Mucosa of rectum (tissue), 2 donors: ENCODE measurements at regions not wholly inside any gene's neighbourhood (a gene's known extent, or its start where the extent isn't known, plus 50 kb on each side); places are given as distances from the start of the nearest gene placed in this dataset.

Experiments
- H3K27ac ChIP-seq, 2 donors: one replicate each; pipeline ENCODE4 v1.7.0; 2013; ENCODE audit warnings: inconsistent platforms in 2 of 2, low read depth in 2 of 2, low read length in 2 of 2
- H3K27me3 ChIP-seq, 2 donors: one replicate each; pipeline ENCODE4 v1.7.0; 2013; ENCODE audit warnings: low read length in 2 of 2; ENCODE audit not compliant: control insufficient read depth in 2 of 2, insufficient read depth in 2 of 2
- H3K36me3 ChIP-seq, 2 donors: one replicate each; pipeline ENCODE4 v1.7.0; 2013; ENCODE audit warnings: low read length in 2 of 2; ENCODE audit not compliant: control insufficient read depth in 2 of 2, insufficient read depth in 2 of 2
- H3K4me1 ChIP-seq, 2 donors: one replicate each; pipeline ENCODE4 v1.7.0; 2013; ENCODE audit warnings: low read length in 2 of 2, mild to moderate bottlenecking in 1 of 2; ENCODE audit not compliant: control insufficient read depth in 2 of 2, insufficient read depth in 2 of 2
- H3K4me3 ChIP-seq, 2 donors: one replicate each; pipeline ENCODE4 v1.7.0; 2013; ENCODE audit warnings: low read length in 2 of 2
- H3K9ac ChIP-seq, 2 donors: one replicate each; pipeline ENCODE4 v1.7.0; 2013; ENCODE audit warnings: low read length in 2 of 2, low read depth in 1 of 2, mild to moderate bottlenecking in 1 of 2
- H3K9me3 ChIP-seq, 2 donors: one replicate each; pipeline ENCODE4 v1.7.0; 2013; ENCODE audit warnings: low read length in 2 of 2; ENCODE audit not compliant: control insufficient read depth in 2 of 2
- donor health status: healthy.
- donor health status: Normal muscosa, but diverticular disease.

DNA sequence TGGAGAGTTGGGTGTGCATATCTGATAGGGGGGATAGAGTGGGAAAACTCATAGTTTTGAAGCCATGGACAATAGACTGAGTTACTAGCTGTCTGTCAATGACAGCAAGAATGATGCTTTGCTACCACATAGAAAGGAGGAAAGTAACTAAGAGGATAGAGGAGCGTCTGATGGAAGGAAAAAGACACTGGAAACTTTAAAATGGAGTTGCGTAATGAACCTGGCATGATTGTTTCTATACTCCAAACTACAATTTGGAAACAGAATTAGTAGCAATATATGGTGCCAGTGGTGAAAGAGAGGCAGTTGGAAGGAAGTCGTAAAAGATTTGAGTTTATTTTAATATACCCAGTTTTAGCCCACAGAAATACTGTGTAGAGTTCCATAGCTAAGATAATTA is 163.6 kb downstream of the TUSC7 start:
- Histone ChIP-seq H3K4me1 (no peaks in the 10 kb centered on the region), H3K4me3 (no peak overlapping the region), H3K9me3 (no peaks in the 10 kb centered on the region), H3K36me3 (no peaks in the 10 kb centered on the region), H3K27ac (no peak overlapping the region), H3K9ac (no peak overlapping the region), H3K27me3 (no peaks in the 10 kb centered on the region)

DNA sequence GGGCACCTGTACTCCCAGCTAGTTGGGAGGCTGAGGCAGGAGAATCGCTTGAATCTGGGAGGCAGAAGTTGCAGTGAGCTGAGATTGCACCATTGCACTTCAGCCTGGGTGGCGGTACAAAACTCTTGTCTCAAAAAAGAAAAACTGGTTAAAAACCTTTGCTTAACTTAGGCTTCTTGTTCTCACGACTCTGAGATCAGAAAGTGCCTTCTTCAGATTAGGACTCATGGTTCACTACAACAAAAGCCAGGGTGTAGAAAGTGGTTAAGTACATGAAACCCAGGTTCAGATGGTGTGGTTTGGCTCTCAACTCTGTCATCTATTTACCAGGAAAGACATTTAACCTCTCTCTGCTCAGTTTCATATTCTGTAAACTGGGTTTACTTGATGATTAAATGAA is 168.4 kb downstream of the TUSC7 start:
- no peak overlapping the region for H3K9ac ChIP-seq
- H3K9me3 ChIP-seq: no peaks in the 10 kb centered on the region
- H3K27me3 ChIP-seq: no peaks in the 10 kb centered on the region
- no peak overlapping the region for H3K27ac ChIP-seq
- no peak overlapping the region for H3K4me3 ChIP-seq
- H3K36me3 ChIP-seq: no peaks in the 10 kb centered on the region
- no peaks in the 10 kb centered on the region for H3K4me1 ChIP-seq

- Histone ChIP-seq H3K27me3 (no peaks in the 10 kb centered on the region), H3K9me3 (no peaks in the 10 kb centered on the region), H3K4me3 (no peak overlapping the region), H3K36me3 (no peaks in the 10 kb centered on the region), H3K9ac (no peak overlapping the region), H3K27ac (no peak overlapping the region), H3K4me1 (no peaks in the 10 kb centered on the region)
These were observed 176.8 kb downstream of the TUSC7 start for GRCh38 chr3:116886202-116886893.

GRCh38 chr3:116896116-116896515 is 186.5 kb downstream of the TUSC7 start:
- Histone ChIP-seq H3K4me3 (no peak overlapping the region), H3K9me3 (no peaks in the 10 kb centered on the region), H3K27ac (no peak overlapping the region), H3K9ac (no peak overlapping the region), H3K27me3 (no peaks in the 10 kb centered on the region), H3K4me1 (no peaks in the 10 kb centered on the region), H3K36me3 (no peaks in the 10 kb centered on the region)

DNA sequence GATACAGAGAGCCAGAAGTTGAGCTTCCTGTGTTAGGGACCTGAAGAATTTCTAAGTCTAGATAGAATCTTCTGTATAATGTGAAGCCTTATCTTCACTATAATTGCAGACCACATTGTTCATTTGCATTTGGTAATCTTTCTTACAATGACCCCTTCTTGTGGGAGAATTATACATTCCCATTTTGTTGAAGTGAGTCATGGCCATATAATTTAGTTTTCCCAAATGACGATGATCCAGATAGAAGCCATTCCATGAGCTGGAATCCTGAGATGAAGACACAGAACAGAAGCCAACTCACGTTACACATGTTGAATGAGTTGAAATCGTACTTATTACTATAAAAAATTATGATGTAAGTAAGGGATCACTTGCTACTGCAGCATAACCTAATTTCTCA is 187.8 kb downstream of the TUSC7 start:
- no peaks in the 10 kb centered on the region for H3K9me3 ChIP-seq
- no peak overlapping the region for H3K27ac ChIP-seq
- no peaks in the 10 kb centered on the region for H3K36me3 ChIP-seq
- H3K4me3 ChIP-seq: no peak overlapping the region
- H3K9ac ChIP-seq: no peak overlapping the region
- H3K4me1 ChIP-seq: no peaks in the 10 kb centered on the region
- H3K27me3 ChIP-seq: no peaks in the 10 kb centered on the region

DNA sequence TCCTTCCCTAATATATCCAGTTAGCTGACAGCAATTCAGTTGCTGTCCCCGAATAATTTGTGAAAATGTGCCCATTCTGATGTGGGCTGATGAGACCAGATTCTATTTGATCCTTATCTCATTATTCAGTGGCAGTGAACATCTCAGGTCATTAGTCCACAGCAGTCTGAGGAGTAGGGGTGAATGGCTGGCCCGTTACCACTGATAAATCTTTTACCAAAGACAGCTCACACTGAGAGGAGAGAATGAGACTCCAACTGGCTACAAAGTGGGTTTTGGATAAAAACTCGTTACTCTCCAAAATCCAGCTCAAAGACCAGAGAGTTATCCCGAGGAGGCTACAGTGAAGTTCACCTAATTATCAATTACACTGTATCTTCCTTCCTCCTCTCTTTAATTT is 189.7 kb downstream of the TUSC7 start:
- Histone ChIP-seq H3K27ac (no peak overlapping the region), H3K36me3 (no peaks in the 10 kb centered on the region), H3K9me3 (no peaks in the 10 kb centered on the region), H3K9ac (no peak overlapping the region), H3K27me3 (no peaks in the 10 kb centered on the region), H3K4me1 (no peaks in the 10 kb centered on the region), H3K4me3 (no peak overlapping the region)

DNA sequence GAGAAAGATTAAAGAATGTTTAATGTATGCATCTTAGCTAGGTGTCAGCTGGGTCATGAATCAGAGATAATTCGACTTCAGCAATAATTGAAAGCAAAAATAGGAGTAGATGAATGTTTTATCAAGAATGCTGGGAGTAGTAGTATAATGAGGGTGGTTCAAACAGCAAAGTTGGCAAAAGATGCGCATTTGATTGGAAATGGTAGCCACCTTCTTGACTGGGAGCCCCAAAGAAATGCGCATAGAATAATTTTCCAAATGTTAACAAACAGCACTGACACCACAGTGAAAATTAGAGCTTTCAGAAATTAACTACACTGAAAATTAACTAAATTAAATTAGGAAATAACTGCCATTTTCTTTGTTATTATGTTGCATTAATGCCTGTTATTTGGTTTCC is 195.8 kb downstream of the TUSC7 start:
- H3K4me1 ChIP-seq: no peaks in the 10 kb centered on the region

DNA sequence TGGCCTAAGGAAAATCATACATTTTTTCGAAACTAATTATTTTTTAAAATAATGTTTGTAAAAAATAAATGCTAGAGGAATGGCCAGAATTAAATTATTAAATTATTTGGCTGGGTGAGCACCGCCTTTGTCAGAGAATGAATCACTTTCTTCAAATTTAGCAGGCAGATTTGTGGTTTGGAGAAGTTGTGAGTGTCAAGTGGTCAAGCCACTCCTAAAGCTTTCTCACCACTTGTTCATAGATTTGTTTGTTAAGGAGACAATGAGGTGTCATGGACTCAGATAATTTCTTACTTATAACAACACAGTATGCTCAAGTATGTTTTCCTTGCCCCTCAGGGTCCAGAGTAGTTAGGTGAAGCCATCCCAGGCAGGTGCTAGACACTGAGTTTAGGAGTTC is 196.2 kb downstream of the TUSC7 start:
- Histone ChIP-seq H3K27me3 (no peaks in the 10 kb centered on the region), H3K4me3 (no peak overlapping the region), H3K27ac (no peak overlapping the region), H3K9ac (no peak overlapping the region), H3K9me3 (no peaks in the 10 kb centered on the region), H3K36me3 (no peaks in the 10 kb centered on the region), H3K4me1 (no peaks in the 10 kb centered on the region)

More for the DNA sequence above, 195.8 kb downstream of the TUSC7 start:
- Histone ChIP-seq H3K27ac (no peak overlapping the region), H3K36me3 (no peaks in the 10 kb centered on the region), H3K9me3 (no peaks in the 10 kb centered on the region), H3K27me3 (no peaks in the 10 kb centered on the region), H3K9ac (no peak overlapping the region), H3K4me3 (no peak overlapping the region)

DNA sequence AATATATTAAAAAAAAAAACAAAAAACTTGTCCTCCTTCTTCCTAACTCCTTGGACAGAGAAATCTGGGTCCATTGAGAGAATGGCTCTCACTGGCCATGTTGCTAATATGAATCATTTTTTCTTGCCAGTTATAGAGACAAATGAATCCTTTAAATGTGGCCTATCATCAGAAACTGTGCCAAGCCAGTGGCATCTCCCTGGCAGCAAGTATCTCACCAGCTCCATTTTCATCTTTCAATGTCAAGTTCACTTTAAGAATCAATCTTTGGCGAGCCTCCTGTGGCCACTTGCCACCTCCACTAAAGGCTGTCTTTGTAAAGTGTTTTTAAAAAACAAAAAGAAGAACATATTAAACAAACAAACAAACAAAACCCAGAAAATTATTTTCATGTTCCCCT is 202.5 kb downstream of the TUSC7 start:
- H3K27me3 ChIP-seq: no peaks in the 10 kb centered on the region
- H3K9ac ChIP-seq: no peak overlapping the region
- no peak overlapping the region for H3K4me3 ChIP-seq
- no peaks in the 10 kb centered on the region for H3K9me3 ChIP-seq
- H3K36me3 ChIP-seq: no peaks in the 10 kb centered on the region
- H3K4me1 ChIP-seq: no peaks in the 10 kb centered on the region
- H3K27ac ChIP-seq: no peak overlapping the region

- Histone ChIP-seq H3K4me1 (no peaks in the 10 kb centered on the region), H3K9ac (no peak overlapping the region), H3K4me3 (no peak overlapping the region), H3K27me3 (no peaks in the 10 kb centered on the region), H3K27ac (no peak overlapping the region), H3K36me3 (no peaks in the 10 kb centered on the region), H3K9me3 (no peaks in the 10 kb centered on the region)
These were observed 204.4 kb downstream of the TUSC7 start for GRCh38 chr3:116914004-116914403.

- Histone ChIP-seq H3K4me3 (no peak overlapping the region), H3K4me1 (no peaks in the 10 kb centered on the region), H3K9ac (no peak overlapping the region), H3K27ac (no peak overlapping the region), H3K36me3 (no peaks in the 10 kb centered on the region), H3K9me3 (no peaks in the 10 kb centered on the region), H3K27me3 (no peaks in the 10 kb centered on the region)
These were observed 207.3 kb downstream of the TUSC7 start for GRCh38 chr3:116916836-116917235.
